OCI-LY7 (cell line): ENCODE measurements at regions not wholly inside any gene's neighbourhood (a gene's known extent, or its start where the extent isn't known, plus 50 kb on each side); places are given as distances from the start of the nearest gene placed in this dataset.

Source experiments
- BruUV-seq: library from RNA; stranded (reverse); fragments of 400-500 nt; replicated peaks from 2 replicates; lab custom pipeline; 2021; lab: Mats Ljungman, UMichigan
- CTCF ChIA-PET: fragments of 300-600 bp; sonication (Branson Sonifier 250); formaldehyde crosslinking; loops from one replicate; lab custom pipeline; 2022; ENCODE audit warnings: antibody characterized with exemption; ENCODE audit not compliant: unreplicated experiment; lab: Charles Lee
- POLR2A ChIA-PET: fragments of 300-600 bp; sonication (Branson Sonifier 250); formaldehyde crosslinking; loops from one replicate; lab custom pipeline; 2022; ENCODE audit warnings: antibody characterized with exemption; lab: Charles Lee
- DNase-seq: peaks from one replicate; pipeline ENCODE4 v3.0.0-alpha.2; 2015; ENCODE audit warnings: low spot score
- H2AFZ ChIP-seq: fragments of 200-600 bp; sonication (generic), shearing (Covaris generic); 2 replicates; pipeline ENCODE4 v1.6.1; 2014; ENCODE audit warnings: mild to moderate bottlenecking, antibody characterized with exemption, low read length, moderate library complexity
- H3K27ac ChIP-seq: fragments of 200-600 bp; sonication (generic); 2 replicates; pipeline ENCODE4 v1.5.1; 2014; ENCODE audit warnings: mixed run types, low read depth, mild to moderate bottlenecking, moderate library complexity, low read length, inconsistent platforms; ENCODE audit not compliant: poor library complexity, severe bottlenecking
- H3K36me3 ChIP-seq: fragments of 200-600 bp; sonication (generic); 2 replicates; pipeline ENCODE4 v1.6.1; 2014; ENCODE audit warnings: mild to moderate bottlenecking, antibody characterized with exemption, low read length, moderate library complexity, mixed read lengths; ENCODE audit not compliant: insufficient read depth
- H3K4me1 ChIP-seq: fragments of 200-600 bp; sonication (generic); 2 replicates; pipeline ENCODE4 v1.5.1; 2014; ENCODE audit warnings: mild to moderate bottlenecking, low read length; ENCODE audit not compliant: insufficient read depth, poor library complexity, severe bottlenecking
- H3K4me2 ChIP-seq: fragments of 200-600 bp; sonication (generic); 2 replicates; pipeline ENCODE4 v1.6.1; 2014; ENCODE audit warnings: mild to moderate bottlenecking, low read length
- H3K4me3 ChIP-seq: fragments of 200-600 bp; sonication (generic); 2 replicates; pipeline ENCODE4 v1.5.1; 2014; ENCODE audit warnings: mild to moderate bottlenecking, low read depth, low read length; ENCODE audit not compliant: poor library complexity, severe bottlenecking
- H3K79me2 ChIP-seq: fragments of 200-600 bp; sonication (generic); 2 replicates; pipeline ENCODE4 v1.6.1; 2016; ENCODE audit warnings: low read depth, mild to moderate bottlenecking, low read length, moderate library complexity, mixed read lengths; ENCODE audit not compliant: insufficient read depth
- H3K9me2 ChIP-seq: fragments of 200-600 bp; sonication (generic); 2 replicates; pipeline ENCODE4 v1.6.1; 2016; ENCODE audit warnings: mild to moderate bottlenecking, low read length, mixed read lengths; ENCODE audit not compliant: insufficient read depth
- H3K9me3 ChIP-seq: fragments of 200-600 bp; sonication (generic); 2 replicates; pipeline ENCODE4 v1.6.1; 2014; ENCODE audit warnings: mild to moderate bottlenecking, mixed run types, low read length, mixed read lengths
- H4K20me1 ChIP-seq: fragments of 200-600 bp; sonication (generic); 2 replicates; pipeline ENCODE4 v1.6.1; 2014; ENCODE audit warnings: mild to moderate bottlenecking, antibody characterized with exemption, low read length, moderate library complexity, mixed read lengths; ENCODE audit not compliant: insufficient read depth
- CTCF ChIP-seq: fragments of 200-600 bp; sonication (generic); conservative IDR thresholded peaks from 2 replicates; pipeline ENCODE4 v1.5.1; 2014; ENCODE audit warnings: mild to moderate bottlenecking, antibody characterized with exemption, low read length, moderate library complexity, mixed read lengths
- EZH2phosphoT487 ChIP-seq: fragments of 200-600 bp; sonication (generic); IDR thresholded peaks from 2 replicates; pipeline ENCODE4 v1.6.1; 2018; ENCODE audit warnings: low read depth, borderline replicate concordance, mild to moderate bottlenecking, mixed run types, antibody characterized with exemption, low read length, moderate library complexity, mixed read lengths
- intact Hi-C: fragments of 100-400 bp; cut with micrococcal nuclease; formaldehyde crosslinking; loops from one replicate; pipeline ENCODE4 v1.10.0; 2022; ENCODE audit not compliant: unreplicated experiment

GRCh38 chr20:39813190-39813829 lies 851.2 kb downstream of the DHX35 start:
- Histone ChIP-seq H3K4me1 (no peaks in the 10 kb centered on the region), H3K9me3 (no peaks in the 10 kb centered on the region), H2AFZ (no peak overlapping the region), H3K36me3 (no peaks in the 10 kb centered on the region), H3K4me2 (no peak overlapping the region), H3K79me2 (no peaks in the 10 kb centered on the region), H3K27ac (no peak overlapping the region), H3K4me3 (no peak overlapping the region), H3K9me2 (no peaks in the 10 kb centered on the region), H4K20me1 (no peaks in the 10 kb centered on the region)
- POLR2A ChIA-PET: no interaction called here
- DNase-seq: no peak
- BruUV-seq: no TSS peak
- intact Hi-C loops: no loop called here
- TF ChIP-seq CTCF: no peak
- no peak for TF ChIP-seq EZH2phosphoT487
- CTCF ChIA-PET: no interaction called here

GRCh38 chr20:39812116-39812515 lies 850.0 kb downstream of the DHX35 start:
- H4K20me1 ChIP-seq: no peaks in the 10 kb centered on the region
- BruUV-seq: no TSS peak
- no peaks in the 10 kb centered on the region for H3K9me2 ChIP-seq
- H3K4me1 ChIP-seq: no peaks in the 10 kb centered on the region
- H3K36me3 ChIP-seq: no peaks in the 10 kb centered on the region
- no peaks in the 10 kb centered on the region for H3K9me3 ChIP-seq
- H2AFZ ChIP-seq: no peak overlapping the region
- TF ChIP-seq EZH2phosphoT487 (no peak), CTCF (no peak)
- ChIA-PET CTCF (no interaction called here), POLR2A (no interaction called here)
- no peak for DNase-seq
- H3K4me2 ChIP-seq: no peak overlapping the region
- H3K79me2 ChIP-seq: no peaks in the 10 kb centered on the region
- H3K4me3 ChIP-seq: no peak overlapping the region
- intact Hi-C loops: no loop called here
- H3K27ac ChIP-seq: no peak overlapping the region

- Histone ChIP-seq H3K27ac (no peak overlapping the region), H3K9me3 (no peaks in the 10 kb centered on the region), H3K79me2 (no peaks in the 10 kb centered on the region), H2AFZ (no peak overlapping the region), H3K4me2 (no peak overlapping the region), H3K4me3 (no peak overlapping the region), H3K9me2 (no peaks in the 10 kb centered on the region), H3K36me3 (no peaks in the 10 kb centered on the region), H4K20me1 (no peaks in the 10 kb centered on the region), H3K4me1 (no peaks in the 10 kb centered on the region)
- BruUV-seq: no TSS peak
- CTCF ChIA-PET: no interaction called here
- TF ChIP-seq CTCF (no peak), EZH2phosphoT487 (no peak)
- intact Hi-C loops: no loop called here
- POLR2A ChIA-PET: no interaction called here
- no peak for DNase-seq
Measured at GRCh38 chr20:39810309-39810708, 848.2 kb downstream of the DHX35 start.
